Stimulated activated CD4-positive, alpha-beta T cell treated with anti-CD3 and anti-CD28 coated beads, Interleukin-2, amount 100 ng/mL, for 48 hours (primary cell): ENCODE measurements at regions not wholly inside any gene's neighbourhood (a gene's known extent, or its start where the extent isn't known, plus 50 kb on each side); places are given as distances from the start of the nearest gene placed in this dataset.

ENCODE experiments used
- DNase-seq, 2 donors: peaks; one replicate each; pipeline ENCODE4 v3.0.0-alpha.2; 2020

DNA sequence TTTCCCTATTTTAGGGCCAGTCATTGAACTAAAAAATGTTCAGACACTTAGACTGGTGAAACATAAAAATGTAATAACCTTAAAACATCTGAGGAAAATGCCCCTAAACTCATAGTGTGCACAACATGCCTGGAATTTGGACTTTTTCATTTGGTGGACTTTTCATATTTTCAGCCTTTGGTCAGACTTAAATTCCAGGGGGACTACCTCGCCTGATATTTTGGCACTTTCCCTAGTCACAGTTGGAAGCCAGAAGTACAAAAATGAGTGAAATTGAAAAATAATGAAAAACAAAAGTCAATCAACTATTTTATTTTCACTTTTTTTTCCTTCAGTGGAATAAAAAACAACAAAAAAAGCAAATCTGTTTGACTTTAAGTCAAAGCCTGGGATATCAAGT is 256.2 kb downstream of the ACTL7B start:
- no peak for DNase-seq

DNA sequence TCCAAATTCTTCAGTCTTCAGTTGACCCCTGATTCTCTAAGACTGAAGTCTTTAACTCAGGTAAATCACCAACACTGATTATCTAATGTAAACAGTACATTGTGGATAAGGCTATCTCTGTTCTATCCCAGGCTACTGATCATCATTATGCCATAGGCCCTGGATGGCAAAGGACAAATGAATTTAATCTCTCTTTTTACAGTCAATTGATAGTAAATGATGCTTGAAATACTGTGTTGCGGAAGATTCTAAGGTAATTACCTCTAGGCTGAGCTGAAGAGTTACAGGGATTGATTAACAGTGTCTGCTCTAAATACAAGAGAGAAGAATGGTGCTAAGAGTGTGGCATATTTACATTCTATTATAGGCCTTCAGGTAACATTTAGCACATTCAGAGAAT is 264.7 kb downstream of the ACTL7B start:
- DNase-seq = no peak

DNA sequence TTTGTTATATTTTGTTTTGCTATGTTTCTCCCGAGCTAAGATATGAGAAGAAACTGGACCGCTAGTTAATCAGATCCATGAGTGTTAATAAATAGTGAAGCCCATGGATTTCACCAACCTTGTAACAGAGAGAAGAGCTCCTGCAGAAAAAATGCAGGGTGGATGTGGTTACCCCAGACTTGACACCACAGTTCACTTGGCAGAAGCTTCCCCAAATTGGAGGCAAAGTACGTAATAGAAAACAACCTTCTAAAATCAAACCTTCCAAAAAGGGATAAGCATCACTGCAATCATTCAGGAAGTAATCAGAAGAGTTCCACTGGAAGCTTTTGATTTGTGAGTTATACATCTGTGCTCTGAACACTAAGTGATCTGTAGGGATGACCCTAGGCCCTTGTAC is 267.5 kb downstream of the ACTL7B start:
- DNase-seq = no peak

DNA sequence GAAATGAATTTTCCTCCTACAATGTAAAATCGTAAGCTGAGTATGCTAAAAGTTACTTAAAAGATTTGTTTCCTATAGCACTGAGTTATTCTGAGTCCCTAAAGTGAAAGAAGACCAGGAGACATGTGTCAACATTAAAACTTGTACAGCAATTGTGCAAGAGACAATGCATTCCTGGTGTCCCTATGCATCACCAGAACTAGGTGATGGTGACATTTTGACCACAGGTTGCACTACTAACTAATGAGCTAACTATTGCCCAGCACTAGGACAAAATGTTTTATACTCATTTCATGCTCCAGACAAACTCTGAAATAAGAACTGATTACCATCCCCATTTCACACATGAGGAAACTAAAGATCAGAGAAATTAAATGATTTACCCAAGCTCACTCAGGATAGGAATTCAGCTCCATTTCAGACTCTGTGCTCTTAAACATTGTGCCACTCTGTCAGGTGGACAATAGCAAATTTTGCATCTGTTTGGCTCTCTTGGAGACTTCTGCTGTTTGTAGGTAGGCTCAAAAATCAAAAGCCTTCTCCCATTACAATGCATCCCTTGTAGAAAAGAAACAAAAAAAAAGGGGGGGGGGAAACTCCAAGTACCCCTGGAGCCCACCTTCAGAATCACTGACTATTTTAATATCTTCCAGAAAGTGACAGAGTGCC is 269.2 kb downstream of the ACTL7B start:
- DNase-seq = no peak

DNA sequence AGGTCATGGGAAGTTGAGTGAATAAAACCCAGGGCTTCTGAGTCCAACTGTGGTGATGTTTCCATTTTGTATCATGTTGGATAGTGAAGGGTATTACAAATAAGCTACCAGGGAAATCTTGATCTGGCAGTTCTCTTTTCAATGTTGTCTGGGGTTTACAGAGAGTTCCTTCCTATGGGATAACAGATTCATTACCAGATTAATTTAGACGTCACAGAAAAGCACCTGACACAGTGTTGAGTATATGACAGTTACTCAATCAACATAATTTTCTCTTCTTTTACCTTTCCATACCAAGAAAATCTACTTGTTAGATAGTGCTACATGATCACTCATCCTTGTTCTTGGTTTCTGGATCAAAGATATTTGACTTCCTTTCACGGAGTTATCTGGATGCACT is 270.9 kb downstream of the ACTL7B start:
- DNase-seq = no peak

DNA sequence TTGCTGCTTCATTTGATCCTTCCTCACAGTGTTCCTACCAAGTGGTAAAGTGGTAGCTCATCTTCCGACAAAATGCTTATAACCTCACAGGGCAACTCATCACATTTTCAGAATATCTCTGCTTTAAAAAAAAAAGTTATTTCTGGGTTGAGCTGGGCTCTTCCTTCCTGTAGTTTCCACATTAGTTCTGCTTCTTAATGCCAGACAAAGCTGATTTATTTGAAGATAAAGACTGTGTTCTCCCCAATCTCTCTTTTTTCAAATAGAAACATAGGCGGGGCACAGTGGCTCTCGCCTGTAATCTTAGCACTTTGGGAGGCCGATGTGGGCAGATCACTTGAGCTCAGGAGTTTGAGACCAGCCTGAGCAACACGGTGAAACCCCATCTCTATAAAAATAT is 273.1 kb downstream of the ACTL7B start:
- DNase-seq = no peak

DNA sequence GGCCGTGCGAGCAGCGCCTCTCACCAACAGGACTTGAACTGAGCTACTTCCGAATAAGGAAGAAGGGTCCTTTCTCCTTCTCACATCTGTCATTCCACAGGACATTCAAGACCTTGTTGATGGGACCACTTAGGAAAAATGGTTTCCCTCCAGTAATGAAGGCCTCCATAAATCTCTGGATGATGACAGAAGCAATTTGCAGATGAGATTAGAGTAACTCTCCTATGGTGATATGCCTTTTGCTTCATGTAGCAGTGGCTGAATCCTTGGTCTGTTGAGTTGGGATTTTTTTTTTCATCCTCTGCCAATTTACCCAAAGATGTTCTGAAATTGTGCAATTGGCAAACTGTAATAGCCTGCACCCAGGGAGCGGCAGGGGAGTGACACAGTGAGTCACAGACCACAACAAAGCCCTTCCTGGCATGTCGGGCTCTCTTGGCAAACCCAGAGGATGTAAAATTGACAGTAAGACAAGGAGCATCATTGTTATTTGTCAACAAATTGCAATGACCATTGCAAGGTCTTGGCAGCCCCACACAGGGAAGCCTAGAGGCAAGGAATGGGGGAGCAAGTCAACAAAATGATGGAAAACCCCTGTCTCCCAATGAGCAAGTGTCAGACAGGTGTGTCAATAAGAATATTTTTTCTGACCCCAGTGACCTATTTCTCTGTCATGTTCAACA is 275.9 kb downstream of the ACTL7B start:
- DNase-seq = no peak

DNA sequence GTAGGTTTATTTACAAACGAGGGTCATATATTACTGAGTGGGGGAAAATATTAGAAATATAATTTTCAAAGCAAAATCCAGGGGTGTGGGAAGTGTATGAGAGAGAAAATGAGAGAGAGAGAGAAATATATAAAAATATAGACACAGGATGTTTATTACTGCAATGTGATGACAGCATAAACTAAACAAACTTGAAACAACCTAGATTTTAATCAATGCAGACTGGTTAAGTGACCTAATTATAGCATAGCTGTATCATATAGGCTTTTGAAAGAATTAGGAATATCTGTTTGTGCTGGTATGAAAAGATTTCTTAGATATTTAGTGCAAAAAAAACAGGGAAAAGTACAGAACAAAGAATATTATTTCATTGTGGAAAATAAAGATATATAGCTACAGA is 280.5 kb downstream of the ACTL7B start:
- no peak for DNase-seq

DNA sequence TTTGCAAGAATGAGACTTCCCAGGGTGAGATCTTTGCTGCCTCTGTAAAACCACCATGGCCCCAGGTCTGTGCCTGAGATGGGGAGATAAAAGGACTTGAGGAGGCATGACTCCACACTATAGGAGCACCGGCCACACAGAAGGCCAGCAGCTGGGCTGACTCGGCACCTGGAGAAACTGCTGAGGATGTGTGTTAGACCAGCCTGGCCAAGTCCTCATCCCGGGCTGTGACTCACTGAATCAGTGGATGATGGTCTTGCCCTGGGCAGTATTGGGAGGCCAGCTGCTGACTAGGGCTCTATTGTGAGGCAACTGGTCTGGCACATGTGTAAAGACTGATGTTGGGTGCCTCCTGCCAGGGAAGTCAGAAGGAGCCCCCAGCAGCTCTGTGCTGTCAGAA is 286.2 kb downstream of the ACTL7B start:
- DNase-seq = no peak

DNA sequence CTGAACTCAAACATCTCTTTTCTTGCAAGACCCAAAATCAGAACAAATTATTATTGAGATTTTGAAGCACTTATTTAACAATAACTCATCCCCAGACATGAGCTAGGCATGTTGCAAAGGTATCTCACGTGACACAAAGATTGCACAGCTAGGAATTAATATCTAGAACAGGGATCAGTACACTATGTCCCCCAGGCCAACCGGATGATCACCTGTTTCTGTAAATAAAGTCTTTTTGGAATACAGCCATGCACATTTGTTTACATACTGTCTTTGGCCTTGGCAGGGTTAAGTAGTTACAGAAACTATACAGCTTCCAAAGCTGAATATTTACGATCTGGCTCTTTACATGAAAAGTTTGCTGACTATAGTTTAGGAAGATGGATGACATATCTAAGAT is 287.7 kb downstream of the ACTL7B start:
- no peak for DNase-seq

DNA sequence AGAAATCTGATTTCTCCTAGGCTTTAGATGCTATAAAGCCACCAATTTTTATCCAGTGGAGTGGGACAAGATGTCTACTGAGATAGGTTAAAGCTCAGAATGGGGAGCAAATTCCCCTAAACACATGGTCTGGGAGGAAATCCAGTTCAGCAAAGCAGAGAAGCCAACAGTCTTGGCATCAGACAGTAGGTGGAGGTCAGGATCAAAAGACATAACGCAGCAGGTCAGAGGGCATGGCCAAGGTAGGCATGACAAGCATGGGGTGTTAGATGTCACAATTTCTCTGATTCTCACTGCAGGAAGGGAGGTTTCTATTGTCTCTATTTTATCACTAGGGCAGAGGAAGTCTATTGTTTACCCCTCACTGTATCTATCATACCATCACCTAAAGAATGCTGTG is 288.2 kb downstream of the ACTL7B start:
- DNase-seq = no peak

DNA sequence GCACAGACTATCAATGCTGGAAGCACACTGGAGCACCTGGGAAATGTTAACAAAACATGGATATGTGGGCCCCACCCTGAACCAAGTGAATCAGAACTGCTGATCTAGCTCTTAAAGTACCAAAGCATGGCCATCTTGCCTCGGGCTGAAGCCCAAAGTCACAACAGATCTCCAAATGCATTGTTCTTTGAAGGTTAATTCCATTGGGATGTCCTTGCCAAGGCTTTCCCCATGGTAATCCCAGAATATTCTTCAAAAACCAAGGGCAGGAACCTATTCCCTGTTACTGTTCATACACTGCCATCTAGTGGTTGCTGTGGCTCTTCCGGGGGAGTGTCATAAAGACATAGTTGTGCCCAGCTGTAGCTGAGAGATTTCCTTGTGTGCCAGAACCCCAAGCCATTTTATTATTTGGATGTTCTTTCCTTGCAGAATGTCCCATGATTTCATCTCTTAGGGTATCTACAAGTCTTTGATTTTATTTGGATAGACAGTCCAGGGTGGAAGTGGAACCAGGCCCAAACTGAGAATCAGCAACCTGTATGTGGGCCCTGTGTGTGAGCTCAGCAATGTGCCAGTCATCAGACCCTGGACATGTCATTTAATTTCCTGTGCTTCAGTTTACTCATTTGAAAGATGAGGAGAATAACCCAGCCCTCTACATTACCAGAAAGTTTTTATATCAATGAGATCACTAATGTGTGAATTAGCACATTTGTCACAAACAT is 290.0 kb downstream of the ACTL7B start:
- peak; percentile 5 to 6 for DNase-seq

DNA sequence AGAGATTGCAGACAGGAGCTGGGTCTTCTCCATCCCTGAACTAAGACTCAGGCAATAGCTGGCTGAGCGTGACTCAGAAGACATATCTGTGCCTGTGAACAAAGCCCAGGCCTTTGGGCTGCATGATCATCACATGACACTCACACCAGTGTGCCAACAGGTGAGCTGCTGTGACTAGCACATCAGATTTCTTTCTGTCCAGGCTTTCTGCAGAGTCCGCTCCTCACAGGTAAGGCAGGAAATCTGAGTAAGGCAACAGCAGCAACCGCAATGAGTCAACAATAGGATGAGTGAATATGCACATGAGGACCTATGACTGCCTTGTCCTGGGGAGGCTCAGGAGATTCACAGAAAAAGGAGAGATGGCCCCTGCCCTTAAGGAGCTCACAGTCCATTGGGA is 293.6 kb downstream of the ACTL7B start:
- no peak for DNase-seq

DNA sequence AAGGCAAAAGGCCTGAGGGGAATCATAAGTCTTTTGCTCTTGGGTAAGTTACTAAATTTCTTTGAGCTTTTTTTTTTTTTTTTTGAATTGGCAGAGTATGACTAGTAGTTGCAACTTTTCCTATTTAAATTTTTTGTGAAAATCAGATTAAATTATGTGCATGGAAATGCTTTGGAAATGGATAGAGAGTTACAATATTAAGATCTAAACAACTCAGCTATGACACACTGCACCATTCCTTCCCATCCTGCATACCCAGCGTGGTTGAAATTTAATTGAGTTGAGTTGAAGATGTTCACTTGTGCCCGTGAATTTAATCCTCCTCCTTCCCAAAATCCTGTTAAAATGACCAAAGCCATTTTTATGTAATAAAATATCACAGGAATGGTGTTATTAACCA is 296.4 kb downstream of the ACTL7B start:
- no peak for DNase-seq

DNA sequence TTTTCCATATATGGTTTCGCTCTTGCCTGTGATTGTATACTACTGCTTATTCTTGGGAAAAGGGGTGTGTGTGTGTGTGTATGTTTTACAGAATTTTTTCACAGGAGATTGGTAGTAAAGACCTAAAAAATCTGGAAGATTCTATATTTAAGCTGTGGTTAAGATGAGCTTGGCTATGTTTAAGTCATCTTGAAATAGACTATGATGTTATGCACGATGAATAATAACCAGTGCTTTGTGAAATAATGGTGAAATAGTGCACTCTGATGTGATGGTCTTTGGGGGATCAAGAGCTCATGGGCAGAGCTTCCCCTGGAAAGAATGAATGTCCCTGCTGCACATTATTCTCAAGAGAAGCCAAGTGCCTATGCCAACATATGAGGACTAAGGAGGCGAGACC is 301.0 kb downstream of the ACTL7B start:
- no peak for DNase-seq

DNA sequence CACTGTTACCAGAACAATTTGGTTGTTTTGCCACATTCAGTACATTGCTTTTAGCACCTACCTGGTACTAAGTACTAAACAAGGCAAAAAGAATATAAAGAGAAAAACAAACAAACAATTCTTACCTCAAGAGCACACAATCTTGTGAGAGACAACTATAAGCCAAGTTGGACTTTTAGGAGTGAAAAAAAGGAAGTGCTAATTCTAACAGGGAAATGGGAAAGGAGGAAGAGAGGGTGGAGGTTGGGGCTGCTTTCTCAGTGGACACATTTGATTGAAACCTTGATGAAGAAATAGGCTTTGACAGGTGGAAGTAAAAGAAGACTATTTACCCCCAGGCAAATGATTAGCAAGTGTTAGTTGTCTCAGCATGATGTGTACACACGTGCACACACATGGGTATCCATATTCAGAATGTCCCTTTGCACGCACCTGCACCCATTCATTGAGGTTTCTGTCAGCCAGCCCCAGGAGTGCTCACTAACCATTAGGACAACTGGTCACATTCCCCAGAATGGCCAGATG is 302.6 kb downstream of the ACTL7B start:
- DNase-seq = no peak

DNA sequence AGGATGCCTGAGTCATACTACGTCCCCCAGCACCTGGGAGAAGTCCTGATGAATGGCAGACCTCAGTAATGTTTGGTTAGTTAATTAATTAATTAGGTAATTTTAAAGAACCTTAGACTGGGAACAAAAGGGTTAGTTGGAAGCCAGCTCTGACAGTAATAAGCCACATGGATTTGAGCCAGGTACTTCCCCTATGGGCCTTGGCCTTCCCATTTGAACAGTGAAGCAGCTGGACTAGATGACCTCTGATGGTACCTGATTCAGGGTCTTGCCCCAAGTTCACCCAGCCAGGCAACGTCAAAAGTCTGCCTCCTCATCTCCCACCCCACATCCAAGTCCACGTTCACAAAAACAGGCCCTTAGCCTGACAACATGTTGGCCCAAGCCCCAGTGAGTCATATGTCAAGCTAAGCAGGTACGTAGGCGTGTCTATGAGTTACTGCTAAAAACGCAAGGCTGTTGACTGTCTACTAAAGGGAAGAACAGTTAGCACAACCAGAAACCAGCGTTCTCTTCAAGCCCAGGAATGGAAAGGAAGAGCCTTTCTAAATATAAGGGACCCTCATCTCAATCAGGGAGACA is 303.2 kb downstream of the ACTL7B start:
- DNase-seq = no peak

DNA sequence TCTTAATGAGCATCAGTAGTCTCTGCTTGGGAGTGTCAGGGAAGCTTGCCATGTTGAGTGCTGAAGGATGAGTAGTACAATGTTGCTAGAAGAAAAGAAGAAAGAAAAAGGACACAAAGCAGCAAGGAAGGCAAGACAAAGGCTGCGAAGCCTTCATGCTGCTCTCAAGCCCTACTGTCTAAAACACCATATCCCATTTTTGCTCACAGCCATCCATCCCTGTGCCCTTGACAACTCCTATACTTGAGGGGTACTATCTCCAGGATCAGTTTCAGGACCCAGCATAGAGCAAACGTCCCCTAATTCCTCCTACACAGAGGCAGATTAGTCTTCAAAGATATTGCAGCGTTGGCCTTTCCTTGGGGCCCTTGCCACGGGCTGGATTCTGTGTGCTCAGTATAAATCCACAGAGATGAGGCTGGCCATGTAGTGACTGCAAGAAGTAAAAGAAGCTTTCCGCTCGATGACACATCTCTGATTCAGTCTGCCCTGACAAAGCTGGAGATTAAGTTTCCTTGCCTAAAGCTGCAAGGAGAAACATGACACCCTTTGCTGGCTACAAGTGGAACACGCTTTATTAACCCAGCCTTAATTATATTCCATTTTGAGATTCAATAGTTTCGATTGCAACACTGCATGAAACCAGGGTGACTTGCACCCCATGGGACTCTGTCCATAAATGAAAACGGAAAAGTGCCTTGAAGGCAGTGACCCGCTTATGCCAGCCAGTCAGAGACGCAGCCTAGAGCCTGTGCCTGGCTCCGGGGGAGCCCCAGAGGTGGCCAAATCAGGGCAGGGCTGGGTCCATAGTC is 304.6 kb downstream of the ACTL7B start:
- DNase-seq = no peak

DNA sequence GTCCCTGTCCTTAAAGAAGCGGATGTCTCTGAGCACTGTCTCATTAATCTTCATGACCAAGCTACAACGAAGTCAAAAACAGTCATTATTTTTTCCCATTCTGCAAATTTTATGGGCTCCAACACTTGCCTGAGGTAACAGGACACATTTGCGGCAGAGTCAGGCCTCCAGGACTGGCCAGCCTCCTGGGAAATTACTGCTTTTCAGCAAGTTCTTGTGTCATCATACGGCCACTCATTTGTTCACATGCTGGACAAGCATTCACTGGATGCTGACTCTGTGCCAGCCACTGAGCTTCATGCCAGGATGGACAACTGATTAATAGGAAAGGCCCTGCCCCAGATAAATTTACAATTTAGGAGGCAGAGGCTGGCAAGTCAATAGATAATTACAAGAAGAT is 305.7 kb downstream of the ACTL7B start:
- no peak for DNase-seq

DNA sequence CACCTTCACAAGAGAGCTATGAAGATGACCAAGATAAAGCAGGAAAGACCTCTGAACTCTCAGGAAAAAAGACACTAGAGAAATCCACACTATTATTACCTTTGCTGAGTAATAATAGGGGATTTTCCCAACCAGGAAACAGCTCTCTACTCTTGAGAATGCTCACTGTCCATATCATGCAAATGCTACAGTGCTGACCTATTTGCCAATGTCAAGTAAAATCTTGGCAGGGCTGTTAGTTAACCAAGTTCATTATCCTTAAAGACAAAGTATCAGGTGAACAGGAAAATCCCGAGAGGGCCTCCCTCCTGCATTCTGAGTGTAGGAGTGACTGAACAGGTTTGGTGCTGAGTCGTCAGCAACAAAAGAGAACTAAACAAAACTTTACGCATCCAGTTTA is 306.6 kb downstream of the ACTL7B start:
- DNase-seq = no peak

DNA sequence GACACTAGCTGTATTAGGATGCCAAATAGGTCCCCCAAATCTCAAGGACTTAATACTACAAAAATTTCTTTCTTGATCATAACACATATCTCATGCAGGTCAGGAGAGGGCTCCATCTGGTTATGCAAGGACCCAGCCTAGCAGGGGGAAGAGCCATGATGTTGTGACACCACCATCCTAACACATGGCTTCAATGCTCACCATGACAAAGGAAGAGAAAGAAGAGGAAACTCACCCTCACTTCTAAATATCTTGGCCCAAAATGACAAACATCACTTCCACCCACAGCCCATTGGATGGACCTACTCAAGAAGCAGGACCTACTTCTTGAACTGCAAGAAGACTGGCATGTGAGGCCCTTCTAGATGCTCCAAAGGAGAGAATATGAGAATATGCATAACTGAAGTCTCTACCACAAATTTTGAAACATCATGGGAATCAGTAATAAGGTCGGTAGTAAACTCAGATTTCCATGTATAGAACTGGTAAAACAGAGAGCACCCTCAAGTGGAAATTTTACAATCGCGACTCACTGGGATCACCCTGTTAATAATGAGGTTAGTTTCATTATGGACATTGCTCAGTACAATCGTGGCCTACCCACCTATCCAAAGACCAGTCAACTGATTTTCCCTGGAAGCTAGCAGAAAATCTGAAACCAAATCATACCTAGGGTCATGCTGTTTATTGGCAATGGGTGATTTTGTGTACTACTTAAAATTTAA is 308.2 kb downstream of the ACTL7B start:
- no peak for DNase-seq

DNA sequence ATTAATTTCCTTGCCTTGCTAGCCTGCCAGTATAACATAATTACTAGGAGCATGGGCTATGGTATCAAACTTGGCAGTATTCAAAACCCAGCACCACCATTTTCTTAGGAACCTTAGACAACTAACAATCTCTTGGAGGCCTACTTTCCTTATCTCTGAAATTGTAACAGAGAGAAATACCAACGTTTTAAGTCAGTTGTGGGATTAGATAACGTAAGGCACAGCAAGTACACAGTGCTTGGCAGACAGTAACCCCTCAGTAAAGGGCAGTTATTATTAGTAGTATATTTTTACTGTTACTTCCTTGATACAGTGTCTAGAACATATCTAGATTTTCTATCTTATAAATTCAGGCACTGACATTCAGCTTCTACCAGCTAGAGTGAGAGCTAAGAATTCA is 309.6 kb downstream of the ACTL7B start:
- no peak for DNase-seq
